Lung (tissue), 11 donors: ENCODE measurements at regions not wholly inside any gene's neighbourhood (a gene's known extent, or its start where the extent isn't known, plus 50 kb on each side); places are given as distances from the start of the nearest gene placed in this dataset.
A peak's percentile ranks its signal among the peaks of the same experiment; 100 is the strongest.

Source experiments
- ATAC-seq: fragments of 200-7000 bp; cut with Tn5 transposase; one replicate; pipeline ENCODE4 v1.9.1; 2020; ENCODE audit warnings: moderate number of reproducible peaks; ENCODE audit not compliant: insufficient read depth, low FRiP score
- DNase-seq, 3 donors: peaks; one replicate each; pipeline ENCODE4 v3.0.0-alpha.2; 2013 to 2017
- H3K27ac ChIP-seq, 2 donors: one replicate each; pipeline ENCODE4 v1.5.1; 2013; ENCODE audit warnings: mild to moderate bottlenecking in 2 of 2, moderate library complexity in 2 of 2, control low read depth in 1 of 2, inconsistent platforms in 1 of 2, low read depth in 1 of 2, low read length in 1 of 2
- H3K27me3 ChIP-seq, 3 donors: one replicate each; pipeline ENCODE4 v1.5.1; 2013; ENCODE audit warnings: low read length in 2 of 3; ENCODE audit not compliant: control insufficient read depth in 3 of 3, insufficient read depth in 3 of 3
- H3K36me3 ChIP-seq, 4 donors: one replicate each; pipeline ENCODE4 v1.5.1; 2013; ENCODE audit warnings: low read length in 4 of 4, mild to moderate bottlenecking in 1 of 4, moderate library complexity in 1 of 4; ENCODE audit not compliant: control insufficient read depth in 4 of 4, insufficient read depth in 4 of 4
- H3K4me1 ChIP-seq, 5 donors: one replicate each; pipeline ENCODE4 v1.5.1; 2013; ENCODE audit warnings: low read length in 5 of 5, mild to moderate bottlenecking in 2 of 5, moderate library complexity in 1 of 5; ENCODE audit not compliant: control insufficient read depth in 5 of 5, insufficient read depth in 5 of 5
- H3K4me3 ChIP-seq: one replicate; pipeline ENCODE4 v1.5.1; 2013; ENCODE audit warnings: mild to moderate bottlenecking, control low read depth, moderate library complexity
- H3K9ac ChIP-seq, 2 donors: one replicate each; pipeline ENCODE4 v1.5.1; 2013; ENCODE audit warnings: low read length in 2 of 2, control low read depth in 1 of 2; ENCODE audit not compliant: insufficient read depth in 1 of 2
- H3K9me3 ChIP-seq, 4 donors: one replicate each; pipeline ENCODE4 v1.5.1; 2013; ENCODE audit warnings: low read length in 3 of 4, mild to moderate bottlenecking in 1 of 4, moderate library complexity in 1 of 4; ENCODE audit not compliant: control insufficient read depth in 4 of 4, insufficient read depth in 3 of 4
- CTCF ChIP-seq: IDR thresholded peaks from 2 replicates; pipeline ENCODE4 v1.5.1; 2012; ENCODE audit warnings: mild to moderate bottlenecking; ENCODE audit errors: control extremely low read depth, extremely low read depth
- WGBS, 2 donors: extraction: QIAGEN DNeasy Blood & Tissue Kit; methylation state at CpG; one replicate each; pipeline ENCODE4 v1.1.7; 2013; 5-methylcytosine and 5-hydroxymethylcytosine counted together
- donor health status: control.
- donor health status: control.
- donor health status: Bipolar disorder and iron deficiency.
- donor health status: healthy.
- donor health status: DM: yes; HTN: yes; CAD: no.

GRCh38 chr13:79740991-79741390 is 260.0 kb downstream of the NDFIP2 start:
- no peak overlapping the region for H3K4me3 ChIP-seq
- H3K9ac ChIP-seq: peak overlapping the region; percentile 26 to 38
- no peak overlapping the region for H3K27ac ChIP-seq
- TF ChIP-seq CTCF: no peak
- DNase-seq (peak; percentile 38 to 68 (median 59)), ATAC-seq (no peak)
- H3K27me3 ChIP-seq: no peaks in the 10 kb centered on the region
- no peaks in the 10 kb centered on the region for H3K36me3 ChIP-seq
- H3K4me1 ChIP-seq: peaks cover 0 to 7% (median 3%) of the 10 kb centered on the region in 5 donors
- H3K9me3 ChIP-seq: no peaks in the 10 kb centered on the region
- 45 to 72% methylated on average over 6 of the region's 6 CpGs for WGBS, 2 donors

- H3K27ac ChIP-seq: no peak overlapping the region
- peaks cover 0 to 5% (median 3%) of the 10 kb centered on the region in 5 donors for H3K4me1 ChIP-seq
- H3K9me3 ChIP-seq: no peaks in the 10 kb centered on the region
- no peaks in the 10 kb centered on the region for H3K36me3 ChIP-seq
- WGBS, 2 donors: 92 to 95% methylated on average over 1 of the region's 1 CpG
- TF ChIP-seq CTCF: no peak
- H3K9ac ChIP-seq: no peak overlapping the region
- no peak for DNase-seq
- H3K4me3 ChIP-seq: no peak overlapping the region
- no peaks in the 10 kb centered on the region for H3K27me3 ChIP-seq
- no peak for ATAC-seq
Measured at GRCh38 chr13:79736356-79736755, 255.4 kb downstream of the NDFIP2 start.

GRCh38 chr13:79735228-79735627 is 254.3 kb downstream of the NDFIP2 start:
- Histone ChIP-seq H3K27ac (no peak overlapping the region), H3K36me3 (no peaks in the 10 kb centered on the region), H3K9me3 (no peaks in the 10 kb centered on the region), H3K27me3 (no peaks in the 10 kb centered on the region), H3K4me3 (no peak overlapping the region), H3K4me1 (no peaks in the 10 kb centered on the region), H3K9ac (no peak overlapping the region)
- no peak for DNase-seq
- no peak for ATAC-seq
- no peak for TF ChIP-seq CTCF

GRCh38 chr13:79727086-79727485 is 246.1 kb downstream of the NDFIP2 start:
- ATAC-seq: no peak
- Histone ChIP-seq H3K9ac (no peak overlapping the region), H3K9me3 (peaks cover 0 to 3% (median under 1%) of the 10 kb centered on the region in 4 donors), H3K27ac (no peak overlapping the region), H3K27me3 (no peaks in the 10 kb centered on the region), H3K36me3 (no peaks in the 10 kb centered on the region), H3K4me3 (no peak overlapping the region), H3K4me1 (peaks cover 0 to 5% (median 0%) of the 10 kb centered on the region in 5 donors)
- no peak for DNase-seq
- no peak for TF ChIP-seq CTCF
